HepG2 (cell line): ENCODE measurements at regions not wholly inside any gene's neighbourhood (a gene's known extent, or its start where the extent isn't known, plus 50 kb on each side); places are given as distances from the start of the nearest gene placed in this dataset.

Source experiments
- ATAC-seq: fragments of 200-7000 bp; cut with Tn5 transposase; 3 replicates; pipeline ENCODE4 v1.9.1; 2020; ENCODE audit warnings: mild to moderate bottlenecking, moderate library complexity
- BruUV-seq: library from RNA; stranded (reverse); fragments of 400-500 nt; replicated peaks from 2 replicates; lab custom pipeline; 2021; lab: Mats Ljungman, UMichigan
- CTCF ChIA-PET: fragments of 300-600 bp; formaldehyde crosslinking; extraction: SDS; loops from one replicate; lab custom pipeline; 2021; ENCODE audit warnings: low total read pairs, inconsistent platforms, low intra/inter-chr PET ratio; lab: Yijun Ruan, JAX
- POLR2A ChIA-PET: fragments of 350-600 bp; sonication (Branson Sonifier 250); formaldehyde crosslinking; loops from one replicate; lab custom pipeline; 2020; ENCODE audit warnings: antibody characterized with exemption, inconsistent platforms; lab: Yijun Ruan, JAX
- DNase-seq: peaks from one replicate; pipeline ENCODE4 v3.0.0-alpha.2; 2015; ENCODE audit warnings: low spot score
- FAIRE-seq: peaks from 3 replicates; lab custom pipeline; 2011; peaks lifted over from hg19 to GRCh38; lab: Jason Lieb, UNC
- H2AFZ ChIP-seq: one replicate; pipeline ENCODE4 v1.6.1; 2011; ENCODE audit warnings: low read length, inconsistent platforms
- H3K27ac ChIP-seq: fragments of 300-600 bp; 3 replicates; pipeline ENCODE4 v1.8.0; 2011; ENCODE audit warnings: mixed run types, mild to moderate bottlenecking, mixed read lengths, low read length, inconsistent platforms; ENCODE audit not compliant: insufficient read depth; ENCODE audit errors: extremely low read length
- H3K27me3 ChIP-seq, 2 experiments: fragments of 200-600 bp in 1 of 2; 2 replicates in 1 of 2; 3 replicates in 1 of 2; pipeline versions ENCODE4 v1.6.0 to v1.8.0; 2011; ENCODE audit warnings: low read length in 2 of 2, mild to moderate bottlenecking in 2 of 2, moderate library complexity in 2 of 2, inconsistent platforms in 1 of 2; ENCODE audit not compliant: insufficient read depth in 2 of 2, control insufficient read depth in 1 of 2
- H3K36me3 ChIP-seq, 2 experiments: fragments of 200-600 bp in 1 of 2; replicated peaks in 1 of 2; 2 replicates in 1 of 2; 3 replicates in 1 of 2; pipeline versions ENCODE4 v1.5.1 to v1.8.0; 2011; ENCODE audit warnings: low read length in 2 of 2, inconsistent platforms in 1 of 2; ENCODE audit not compliant: insufficient read depth in 2 of 2, control insufficient read depth in 1 of 2
- H3K4me1 ChIP-seq: 2 replicates; pipeline ENCODE4 v1.5.1; 2012; ENCODE audit warnings: low read length, inconsistent platforms; ENCODE audit not compliant: insufficient read depth
- H3K4me2 ChIP-seq: 2 replicates; pipeline ENCODE4 v1.6.0; 2011; ENCODE audit warnings: low read depth, low read length, inconsistent platforms
- H3K4me3 ChIP-seq, 3 experiments: fragments of 200-600 bp in 1 of 3; sonication (generic), shearing (Covaris generic) in 1 of 3; replicated peaks in 1 of 3; 2 replicates each; pipeline ENCODE4 v1.5.1; 2011 to 2016; ENCODE audit warnings: low read length in 3 of 3, inconsistent platforms in 2 of 3, low read depth in 2 of 3, mild to moderate bottlenecking in 2 of 3, control low read depth in 1 of 3, mixed read lengths in 1 of 3; ENCODE audit not compliant: insufficient read depth in 1 of 3
- H3K79me2 ChIP-seq: one replicate; pipeline ENCODE4 v1.6.1; 2011; ENCODE audit warnings: low read length, inconsistent platforms; ENCODE audit not compliant: insufficient read depth
- H3K9ac ChIP-seq: 2 replicates; pipeline ENCODE4 v1.6.0; 2011; ENCODE audit warnings: mild to moderate bottlenecking, low read depth, low read length, inconsistent platforms; ENCODE audit not compliant: insufficient read depth
- H3K9me3 ChIP-seq: 2 replicates; pipeline ENCODE4 v1.5.1; 2012; ENCODE audit warnings: mild to moderate bottlenecking, low read length
- H4K20me1 ChIP-seq: 2 replicates; pipeline ENCODE4 v1.6.0; 2011; ENCODE audit warnings: inconsistent platforms, mild to moderate bottlenecking, low read length, moderate library complexity; ENCODE audit not compliant: insufficient read depth
- E2F5 ChIP-seq: sonication (generic); formaldehyde crosslinking; conservative IDR thresholded peaks from 2 replicates; pipeline ENCODE4 v1.4.0; 2020; ENCODE audit warnings: missing genetic modification reagents
- ELK4 ChIP-seq: sonication (generic); formaldehyde crosslinking; IDR thresholded peaks from 2 replicates; pipeline ENCODE4 v1.9.0; 2021; ENCODE audit warnings: missing genetic modification reagents, borderline replicate concordance
- HIC2 ChIP-seq: sonication (generic); formaldehyde crosslinking; IDR thresholded peaks from 2 replicates; pipeline ENCODE4 v1.9.0; 2022; ENCODE audit warnings: low read depth, missing genetic modification reagents
- RNF2 ChIP-seq: fragments of 450-650 bp; conservative IDR thresholded peaks from 2 replicates; pipeline ENCODE4 v1.6.1; 2016; ENCODE audit warnings: low read depth
- SRF ChIP-seq: IDR thresholded peaks from 2 replicates; pipeline ENCODE4 v1.6.1; 2011; ENCODE audit warnings: mild to moderate bottlenecking, low read depth, low read length, moderate library complexity
- WGBS: methylation state at CpG from one replicate; pipeline ENCODE4 v1.1.6; 2017; ENCODE audit warnings: low lambda C conversion rate; 5-methylcytosine and 5-hydroxymethylcytosine counted together
- in situ Hi-C: cut with HindIII; loops from 2 replicates; pipeline ENCODE4 v1.10.0; 2017; ENCODE audit warnings: low pct_unique_long_range_greater_than_20kb; ENCODE audit not compliant: extremely low pct_ligation_motif_present
- intact Hi-C: fragments of 100-400 bp; cut with micrococcal nuclease; formaldehyde crosslinking; loops from one replicate; pipeline ENCODE4 v1.10.0; 2022; ENCODE audit not compliant: unreplicated experiment
- TF ChIP-seq, protein P1 (sequence below): sonication (generic); formaldehyde crosslinking; IDR thresholded peaks from 2 replicates; pipeline ENCODE4 v1.5.0; 2020; ENCODE audit warnings: missing genetic modification reagents

DNA sequence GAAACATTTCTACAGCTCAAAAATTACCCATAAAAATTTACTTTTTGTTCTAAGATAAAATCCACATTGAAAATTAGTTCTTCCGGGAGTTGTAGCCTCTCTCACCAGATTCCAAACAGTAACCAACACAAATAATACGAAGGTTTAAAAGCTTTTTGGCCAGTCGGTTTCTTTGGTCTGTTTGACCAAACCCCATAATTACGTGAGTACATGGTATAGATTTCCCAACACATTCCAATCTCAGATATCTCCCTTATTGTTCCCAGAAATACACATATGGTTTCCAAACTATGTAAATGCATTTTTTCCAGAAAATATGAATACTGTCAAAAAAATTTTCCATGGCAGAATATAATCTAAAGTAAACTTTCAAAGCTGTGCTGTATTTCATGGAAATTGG, 722.0 kb downstream of the KCNJ2 start:
- Histone ChIP-seq H3K4me3 (no peak overlapping the region), H3K4me2 (no peak overlapping the region), H3K9ac (no peak overlapping the region), H3K36me3 (no peaks in the 10 kb centered on the region), H3K27me3 (no peaks in the 10 kb centered on the region), H3K4me1 (no peaks in the 10 kb centered on the region), H4K20me1 (no peaks in the 10 kb centered on the region), H3K27ac (no peak overlapping the region), H3K79me2 (no peaks in the 10 kb centered on the region), H2AFZ (no peak overlapping the region), H3K9me3 (peaks cover 81% of the 10 kb centered on the region)
- CTCF ChIA-PET: no interaction called here
- FAIRE-seq: no peak
- no peak for ATAC-seq
- intact Hi-C loops: no loop called here
- no peak for TF ChIP-seq RNF2
- TF ChIP-seq SRF: no peak
- no peak for TF ChIP-seq HIC2
- TF ChIP-seq, protein P1, sequence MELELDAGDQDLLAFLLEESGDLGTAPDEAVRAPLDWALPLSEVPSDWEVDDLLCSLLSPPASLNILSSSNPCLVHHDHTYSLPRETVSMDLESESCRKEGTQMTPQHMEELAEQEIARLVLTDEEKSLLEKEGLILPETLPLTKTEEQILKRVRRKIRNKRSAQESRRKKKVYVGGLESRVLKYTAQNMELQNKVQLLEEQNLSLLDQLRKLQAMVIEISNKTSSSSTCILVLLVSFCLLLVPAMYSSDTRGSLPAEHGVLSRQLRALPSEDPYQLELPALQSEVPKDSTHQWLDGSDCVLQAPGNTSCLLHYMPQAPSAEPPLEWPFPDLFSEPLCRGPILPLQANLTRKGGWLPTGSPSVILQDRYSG (CRISPR knock-in tag): no peak
- no peak for TF ChIP-seq ELK4
- no peak for TF ChIP-seq E2F5 (CRISPR knock-in tag)
- DNase-seq: no peak
- 6% methylated on average over 4 of the region's 4 CpGs for WGBS
- POLR2A ChIA-PET: no interaction called here
- no TSS peak for BruUV-seq
- in situ Hi-C loops: no loop called here
